ENCODE measurements at regions not wholly inside any gene's neighbourhood (a gene's known extent, or its start where the extent isn't known, plus 50 kb on each side); places are given as distances from the start of the nearest gene placed in this dataset.

DNA sequence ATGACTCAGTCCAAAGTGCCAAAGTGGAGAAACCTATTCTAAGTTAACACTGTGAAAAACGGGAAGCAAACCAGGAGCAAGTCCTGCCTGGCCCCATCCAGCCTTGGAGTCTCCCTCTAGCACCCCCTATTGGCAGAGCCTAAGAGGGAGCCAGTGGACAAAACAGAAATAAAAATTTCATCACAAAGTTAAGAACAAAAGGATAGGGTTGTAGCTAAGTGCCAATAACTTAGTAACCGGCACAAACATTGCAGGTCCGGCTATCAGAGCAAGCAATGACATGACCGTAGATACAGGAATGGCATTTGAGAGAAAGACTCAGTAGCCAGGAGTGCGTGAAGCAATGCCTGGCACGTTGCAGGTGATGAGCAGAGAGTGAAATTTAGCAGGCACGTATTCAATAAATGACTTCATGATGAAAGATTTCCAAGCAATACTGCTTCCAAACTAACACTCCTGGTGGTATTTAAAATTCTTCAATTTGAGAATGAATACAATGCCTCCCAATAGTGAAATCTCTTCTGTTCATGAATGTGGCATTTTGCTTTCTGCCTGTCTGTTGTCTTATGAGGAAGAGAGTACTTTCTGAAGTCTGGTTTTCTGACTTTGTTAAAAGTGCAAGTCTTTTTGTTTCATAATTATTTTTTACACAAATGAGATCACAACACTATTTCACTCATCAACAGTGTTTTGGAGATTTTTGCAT is 391.0 kb downstream of the OMA1 start:
- no peak overlapping the region for H2AFZ ChIP-seq
- BruUV-seq (replicated peaks): no TSS peak
- TF ChIP-seq EZH2 (IDR thresholded peaks at IDR 0.05; ENCODE audit: low read depth) (no peak), CTCF (conservative IDR thresholded peaks at IDR 0.05) (peak; percentile 49)
- ChIA-PET CTCF (no interaction called here), POLR2A (ENCODE audit: unreplicated experiment) (no interaction called here)
- H3K36me3 ChIP-seq (ENCODE audit: low read depth): no peaks in the 10 kb centered on the region
- DNase-seq: no peak
- H3K27ac ChIP-seq: no peak overlapping the region
- H4K20me1 ChIP-seq (ENCODE audit: insufficient read depth): no peaks in the 10 kb centered on the region
- H3K9me2 ChIP-seq (ENCODE audit: insufficient read depth): no peaks in the 10 kb centered on the region
- no peak overlapping the region for H3K4me3 ChIP-seq
- H3K4me1 ChIP-seq (replicated peaks; ENCODE audit: insufficient read depth): no peaks in the 10 kb centered on the region
- no peaks in the 10 kb centered on the region for H3K79me2 ChIP-seq (ENCODE audit: low read depth)
- intact Hi-C loops (cut with micrococcal nuclease; ENCODE audit: unreplicated experiment): no loop called here
- H3K4me2 ChIP-seq: no peak overlapping the region
- H3F3A ChIP-seq (ENCODE audit: insufficient read depth, low read depth): no peaks in the 10 kb centered on the region
- no peaks in the 10 kb centered on the region for H3K27me3 ChIP-seq (ENCODE audit: insufficient read depth, low read depth)
- no peaks in the 10 kb centered on the region for H3K9me3 ChIP-seq (ENCODE audit: insufficient read depth, low read depth)

DNA sequence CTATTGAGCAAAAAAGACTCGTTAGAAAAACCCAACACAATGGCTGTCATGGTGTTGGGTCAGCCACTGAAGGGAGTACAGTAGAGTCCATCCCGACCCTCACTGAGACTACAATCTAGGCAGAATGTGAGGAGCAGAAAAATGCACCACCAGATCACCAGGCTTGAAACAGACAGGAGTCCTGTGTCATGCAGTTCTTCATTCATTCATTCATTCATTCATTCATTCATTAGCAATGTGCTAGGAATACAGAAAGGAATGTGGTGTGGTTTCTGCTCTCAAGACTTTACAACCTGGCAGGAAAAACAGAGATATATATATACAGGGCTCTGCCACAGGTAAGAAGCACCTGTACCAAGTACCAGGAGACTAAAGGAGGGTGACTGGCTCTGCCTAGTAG is 392.3 kb downstream of the OMA1 start:
- CTCF ChIA-PET: no interaction called here

GRCh38 chr1:58152697-58153096 is 393.8 kb downstream of the OMA1 start:
- H3K79me2 ChIP-seq (ENCODE audit: low read depth): no peaks in the 10 kb centered on the region
- no peak for DNase-seq
- no TSS peak for BruUV-seq (replicated peaks)
- no peaks in the 10 kb centered on the region for H3K27me3 ChIP-seq (ENCODE audit: insufficient read depth, low read depth)
- CTCF ChIA-PET: no interaction called here
- no peaks in the 10 kb centered on the region for H3K36me3 ChIP-seq (ENCODE audit: low read depth)
- TF ChIP-seq EZH2 (IDR thresholded peaks at IDR 0.05; ENCODE audit: low read depth): no peak
- no peak for TF ChIP-seq CTCF (conservative IDR thresholded peaks at IDR 0.05)
- H3K9me3 ChIP-seq (ENCODE audit: insufficient read depth, low read depth): no peaks in the 10 kb centered on the region
- no peak overlapping the region for H2AFZ ChIP-seq
- POLR2A ChIA-PET (ENCODE audit: unreplicated experiment): no interaction called here
- H3F3A ChIP-seq (ENCODE audit: insufficient read depth, low read depth): no peaks in the 10 kb centered on the region
- intact Hi-C loops (cut with micrococcal nuclease; ENCODE audit: unreplicated experiment): no loop called here
- H4K20me1 ChIP-seq (ENCODE audit: insufficient read depth): no peaks in the 10 kb centered on the region
- no peak overlapping the region for H3K27ac ChIP-seq
- H3K9me2 ChIP-seq (ENCODE audit: insufficient read depth): no peaks in the 10 kb centered on the region
- no peak overlapping the region for H3K4me2 ChIP-seq
- H3K4me3 ChIP-seq: no peak overlapping the region
- no peaks in the 10 kb centered on the region for H3K4me1 ChIP-seq (replicated peaks; ENCODE audit: insufficient read depth)

More for the DNA sequence above, 392.3 kb downstream of the OMA1 start:
- TF ChIP-seq CTCF (conservative IDR thresholded peaks at IDR 0.05): no peak
- TF ChIP-seq EZH2 (IDR thresholded peaks at IDR 0.05; ENCODE audit: low read depth): no peak
- DNase-seq: no peak
- Histone ChIP-seq H3K79me2 (ENCODE audit: low read depth) (no peaks in the 10 kb centered on the region), H4K20me1 (ENCODE audit: insufficient read depth) (no peaks in the 10 kb centered on the region), H3K4me2 (no peak overlapping the region), H3F3A (ENCODE audit: insufficient read depth, low read depth) (no peaks in the 10 kb centered on the region), H3K4me1 (replicated peaks; ENCODE audit: insufficient read depth) (no peaks in the 10 kb centered on the region), H2AFZ (no peak overlapping the region), H3K9me2 (ENCODE audit: insufficient read depth) (no peaks in the 10 kb centered on the region), H3K36me3 (ENCODE audit: low read depth) (no peaks in the 10 kb centered on the region), H3K27ac (no peak overlapping the region), H3K27me3 (ENCODE audit: insufficient read depth, low read depth) (no peaks in the 10 kb centered on the region), H3K9me3 (ENCODE audit: insufficient read depth, low read depth) (no peaks in the 10 kb centered on the region), H3K4me3 (no peak overlapping the region)
- POLR2A ChIA-PET (ENCODE audit: unreplicated experiment): interaction anchor here (0.7 kb wide), 1 partner anchor 805 kb away, joined by 4 read pairs; no protein-coding TSS in a partner anchor
- no TSS peak for BruUV-seq (replicated peaks)
- intact Hi-C loops (cut with micrococcal nuclease; ENCODE audit: unreplicated experiment): no loop called here

Measured in PC-9 (cell line).